ENCODE measurements at regions not wholly inside any gene's neighbourhood (a gene's known extent, or its start where the extent isn't known, plus 50 kb on each side); places are given as distances from the start of the nearest gene placed in this dataset.

GRCh38 chr2:121047383-121047782 is 237.6 kb downstream of the TFCP2L1 start:
- FAIRE-seq, result no peak
- POLR2A ChIA-PET, result no interaction called here
- H3K4me3 ChIP-seq, result no peak overlapping the region

DNA sequence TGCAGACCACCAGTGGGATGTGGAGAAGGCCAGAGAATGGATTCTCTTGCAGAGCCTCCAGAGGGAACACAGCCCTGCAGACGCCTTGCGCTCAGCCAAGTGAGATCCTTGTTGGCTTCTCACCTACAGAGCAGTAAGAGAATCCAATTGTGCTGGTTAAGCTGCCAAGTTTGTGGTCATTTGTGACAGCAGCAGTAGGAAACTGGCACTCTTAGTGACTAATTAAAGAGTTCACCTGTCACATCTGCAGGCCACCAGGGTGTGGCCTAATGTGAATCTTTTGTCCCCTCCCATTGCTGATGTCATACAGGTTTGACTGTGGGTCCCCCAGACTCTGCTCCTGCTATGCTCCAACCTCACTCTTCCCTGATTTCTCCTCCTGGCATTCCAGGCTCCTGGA is 235.9 kb downstream of the TFCP2L1 start:
- peaks cover 4% of the 10 kb centered on the region; the same call in 1 of the 3 replicates for H3K9me3 ChIP-seq
- TF ChIP-seq CEBPB (IDR thresholded peaks at IDR 0.05) (no peak), NFE2L2 (conservative IDR thresholded peaks at IDR 0.05; ENCODE audit: low read length) (no peak), MYC (IDR thresholded peaks at IDR 0.05; ENCODE audit: borderline replicate concordance, low read length) (no peak), CBX8 (IDR thresholded peaks at IDR 0.05) (no peak), EHMT2 (IDR thresholded peaks at IDR 0.05; ENCODE audit: low read depth) (no peak), JUNB (IDR thresholded peaks at IDR 0.05) (no peak)
- TF ChIP-seq, protein P1, sequence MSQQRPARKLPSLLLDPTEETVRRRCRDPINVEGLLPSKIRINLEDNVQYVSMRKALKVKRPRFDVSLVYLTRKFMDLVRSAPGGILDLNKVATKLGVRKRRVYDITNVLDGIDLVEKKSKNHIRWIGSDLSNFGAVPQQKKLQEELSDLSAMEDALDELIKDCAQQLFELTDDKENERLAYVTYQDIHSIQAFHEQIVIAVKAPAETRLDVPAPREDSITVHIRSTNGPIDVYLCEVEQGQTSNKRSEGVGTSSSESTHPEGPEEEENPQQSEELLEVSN (IDR thresholded peaks at IDR 0.05; ENCODE audit: borderline replicate concordance, low read depth), result no peak
- TF ChIP-seq, protein P2, sequence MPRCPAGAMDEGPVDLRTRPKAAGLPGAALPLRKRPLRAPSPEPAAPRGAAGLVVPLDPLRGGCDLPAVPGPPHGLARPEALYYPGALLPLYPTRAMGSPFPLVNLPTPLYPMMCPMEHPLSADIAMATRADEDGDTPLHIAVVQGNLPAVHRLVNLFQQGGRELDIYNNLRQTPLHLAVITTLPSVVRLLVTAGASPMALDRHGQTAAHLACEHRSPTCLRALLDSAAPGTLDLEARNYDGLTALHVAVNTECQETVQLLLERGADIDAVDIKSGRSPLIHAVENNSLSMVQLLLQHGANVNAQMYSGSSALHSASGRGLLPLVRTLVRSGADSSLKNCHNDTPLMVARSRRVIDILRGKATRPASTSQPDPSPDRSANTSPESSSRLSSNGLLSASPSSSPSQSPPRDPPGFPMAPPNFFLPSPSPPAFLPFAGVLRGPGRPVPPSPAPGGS (IDR thresholded peaks at IDR 0.05), result no peak
- TF ChIP-seq, protein P3, sequence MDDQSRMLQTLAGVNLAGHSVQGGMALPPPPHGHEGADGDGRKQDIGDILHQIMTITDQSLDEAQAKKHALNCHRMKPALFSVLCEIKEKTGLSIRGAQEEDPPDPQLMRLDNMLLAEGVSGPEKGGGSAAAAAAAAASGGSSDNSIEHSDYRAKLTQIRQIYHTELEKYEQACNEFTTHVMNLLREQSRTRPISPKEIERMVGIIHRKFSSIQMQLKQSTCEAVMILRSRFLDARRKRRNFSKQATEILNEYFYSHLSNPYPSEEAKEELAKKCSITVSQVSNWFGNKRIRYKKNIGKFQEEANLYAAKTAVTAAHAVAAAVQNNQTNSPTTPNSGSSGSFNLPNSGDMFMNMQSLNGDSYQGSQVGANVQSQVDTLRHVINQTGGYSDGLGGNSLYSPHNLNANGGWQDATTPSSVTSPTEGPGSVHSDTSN (IDR thresholded peaks at IDR 0.05), result no peak
- ATAC-seq, result no peak; a peak in 1 of 6 replicates
- CTCF ChIA-PET, result interaction anchor here (1.6 to 4.4 kb wide), 2 partner anchors 22 to 354 kb away, joined by 6 to 22 read pairs; no protein-coding TSS in a partner anchor
- 86% methylated on average over 2 of the region's 2 CpGs for WGBS (ENCODE audit: missing lambda C conversion rate)
- no peak overlapping the region for H3K27ac ChIP-seq
- POLR2A ChIA-PET, result no interaction called here
- FAIRE-seq, result no peak
- no peak for DNase-seq (ENCODE audit: low read depth in 1 of 2, low spot score in 1 of 2)
- no peaks in the 10 kb centered on the region for H3K4me1 ChIP-seq
- no peak overlapping the region for H3K4me3 ChIP-seq
- H3K4me2 ChIP-seq, result no peak overlapping the region

More at GRCh38 chr2:121047383-121047782, 237.6 kb downstream of the TFCP2L1 start:
- 82% methylated on average over 4 of the region's 4 CpGs for WGBS (ENCODE audit: missing lambda C conversion rate)
- CTCF ChIA-PET, result interaction anchor here (0.8 to 3.7 kb wide), 4 partner anchors 8 to 352 kb away, joined by 3 to 18 read pairs (median 4); no protein-coding TSS in a partner anchor
- Histone ChIP-seq H3K4me2 (no peak overlapping the region), H3K27ac (no peak overlapping the region), H3K9me3 (no peaks in the 10 kb centered on the region), H3K4me1 (no peaks in the 10 kb centered on the region)
- DNase-seq (ENCODE audit: low read depth in 1 of 2, low spot score in 1 of 2), result no peak
- TF ChIP-seq POLR2A (IDR thresholded peaks at IDR 0.05; ENCODE audit: low read length) (no peak), NR3C1 (IDR thresholded peaks at IDR 0.05) (no peak), KDM1A (IDR thresholded peaks at IDR 0.05; ENCODE audit: low read depth) (no peak)
- no peak for ATAC-seq

DNA sequence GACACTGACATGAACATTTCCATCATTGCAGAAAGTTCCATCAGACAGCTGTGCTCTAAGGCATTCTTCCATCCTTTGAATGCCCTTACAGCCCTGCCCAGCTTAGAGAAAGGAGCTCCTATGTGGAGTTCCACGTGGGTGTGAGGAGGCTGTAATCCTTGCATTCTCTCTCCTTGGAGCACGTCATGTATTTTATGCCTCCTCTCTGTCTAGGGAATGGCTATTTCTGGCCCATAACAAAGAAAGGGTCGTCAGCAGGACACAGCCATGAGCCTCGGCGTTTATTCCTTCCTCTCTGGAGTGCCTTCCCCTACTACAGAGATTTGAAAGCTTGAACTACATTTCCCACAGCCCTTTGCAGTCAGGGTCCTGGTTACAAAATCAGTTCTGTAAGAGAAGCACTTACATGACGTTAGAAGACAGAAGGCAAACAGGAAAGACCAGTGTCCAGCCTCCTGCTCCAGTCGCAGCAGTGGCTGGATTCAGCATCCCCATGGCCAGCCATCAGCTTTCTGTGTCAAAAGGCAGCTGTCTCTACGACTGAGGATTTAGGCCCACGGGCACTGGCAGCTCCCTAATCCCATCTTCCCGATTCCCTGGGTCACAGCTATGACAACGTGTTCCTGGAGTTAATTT is 234.9 kb downstream of the TFCP2L1 start:
- TF ChIP-seq HOXA7 (CRISPR knock-in tag; IDR thresholded peaks at IDR 0.05), result no peak
- TF ChIP-seq ZNF302 (CRISPR knock-in tag; IDR thresholded peaks at IDR 0.05), result no peak
- no peak for TF ChIP-seq EP300 (IDR thresholded peaks at IDR 0.05)
- DNase-seq (ENCODE audit: low read depth in 1 of 2, low spot score in 1 of 2), result no peak
- H3K4me2 ChIP-seq, result no peak overlapping the region
- ATAC-seq, result no peak
- H3K4me1 ChIP-seq, result no peaks in the 10 kb centered on the region
- no peak for FAIRE-seq
- 59% methylated on average over 11 of the region's 11 CpGs for WGBS (ENCODE audit: missing lambda C conversion rate)
- H3K4me3 ChIP-seq, result no peak overlapping the region
- CTCF ChIA-PET, result interaction anchor here (0.9 to 4.4 kb wide), 3 partner anchors 16 to 354 kb away, joined by 3 to 22 read pairs (median 6); no protein-coding TSS in a partner anchor
- H3K9me3 ChIP-seq, result peaks cover 5% of the 10 kb centered on the region; the same call in 1 of the 3 replicates
- no peak overlapping the region for H3K27ac ChIP-seq
- POLR2A ChIA-PET, result no interaction called here

GRCh38 chr2:121051311-121051710 is 233.7 kb downstream of the TFCP2L1 start:
- 90% methylated on average over 5 of the region's 6 CpGs for WGBS (ENCODE audit: missing lambda C conversion rate)
- ChIA-PET CTCF (interaction anchor here (0.6 to 4.4 kb wide), 4 partner anchors 20 to 355 kb away, joined by 3 to 22 read pairs (median 8); no protein-coding TSS in a partner anchor), POLR2A (no interaction called here)
- TF ChIP-seq JUN (IDR thresholded peaks at IDR 0.05) (no peak), RNF2 (IDR thresholded peaks at IDR 0.05; ENCODE audit: borderline replicate concordance, low read depth) (no peak), CBX8 (IDR thresholded peaks at IDR 0.05) (no peak), NFE2L2 (conservative IDR thresholded peaks at IDR 0.05; ENCODE audit: low read length) (no peak), EHMT2 (IDR thresholded peaks at IDR 0.05; ENCODE audit: low read depth) (no peak), MYC (IDR thresholded peaks at IDR 0.05; ENCODE audit: borderline replicate concordance, low read length) (no peak)
- no peak for FAIRE-seq
- no peaks in the 10 kb centered on the region for H3K4me1 ChIP-seq
- DNase-seq (ENCODE audit: low read depth in 1 of 2, low spot score in 1 of 2), result no peak
- no peak overlapping the region for H3K27ac ChIP-seq
- peaks cover 5% of the 10 kb centered on the region; the same call in 1 of the 3 replicates for H3K9me3 ChIP-seq
- H3K4me2 ChIP-seq, result no peak overlapping the region
- ATAC-seq, result no peak
- H3K4me3 ChIP-seq, result no peak overlapping the region
